ENCODE measurements at regions not wholly inside any gene's neighbourhood (a gene's known extent, or its start where the extent isn't known, plus 50 kb on each side); places are given as distances from the start of the nearest gene placed in this dataset.

DNA sequence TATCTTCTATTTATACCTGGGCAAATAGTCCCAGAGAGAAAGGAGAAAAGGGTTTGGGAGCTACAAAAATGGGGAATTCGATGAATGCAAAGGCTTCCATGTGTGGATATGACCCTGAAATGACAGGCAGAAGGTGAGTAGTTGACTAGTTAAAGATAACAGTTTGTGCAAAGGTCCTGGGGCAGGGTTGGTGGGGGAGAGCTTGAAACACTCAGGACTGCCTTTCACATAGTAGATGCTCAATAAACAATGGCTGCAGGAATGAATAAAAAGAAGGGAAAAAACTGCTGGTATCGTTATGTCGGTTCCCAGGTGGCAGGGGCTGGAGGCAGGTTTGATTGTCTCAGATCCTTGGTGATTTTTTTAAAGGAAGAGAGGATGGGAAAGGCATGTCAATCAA lies 445.5 kb downstream of the HAPSTR1 start:
- DNase-seq: no peak

- no peak for DNase-seq
Measured at GRCh38 chr16:9539346-9539745, 447.9 kb downstream of the HAPSTR1 start.

- no peak for DNase-seq
Measured at GRCh38 chr16:9541723-9542122, 450.3 kb downstream of the HAPSTR1 start.

GRCh38 chr16:9542165-9542755 lies 450.8 kb downstream of the HAPSTR1 start:
- DNase-seq: no peak

DNA sequence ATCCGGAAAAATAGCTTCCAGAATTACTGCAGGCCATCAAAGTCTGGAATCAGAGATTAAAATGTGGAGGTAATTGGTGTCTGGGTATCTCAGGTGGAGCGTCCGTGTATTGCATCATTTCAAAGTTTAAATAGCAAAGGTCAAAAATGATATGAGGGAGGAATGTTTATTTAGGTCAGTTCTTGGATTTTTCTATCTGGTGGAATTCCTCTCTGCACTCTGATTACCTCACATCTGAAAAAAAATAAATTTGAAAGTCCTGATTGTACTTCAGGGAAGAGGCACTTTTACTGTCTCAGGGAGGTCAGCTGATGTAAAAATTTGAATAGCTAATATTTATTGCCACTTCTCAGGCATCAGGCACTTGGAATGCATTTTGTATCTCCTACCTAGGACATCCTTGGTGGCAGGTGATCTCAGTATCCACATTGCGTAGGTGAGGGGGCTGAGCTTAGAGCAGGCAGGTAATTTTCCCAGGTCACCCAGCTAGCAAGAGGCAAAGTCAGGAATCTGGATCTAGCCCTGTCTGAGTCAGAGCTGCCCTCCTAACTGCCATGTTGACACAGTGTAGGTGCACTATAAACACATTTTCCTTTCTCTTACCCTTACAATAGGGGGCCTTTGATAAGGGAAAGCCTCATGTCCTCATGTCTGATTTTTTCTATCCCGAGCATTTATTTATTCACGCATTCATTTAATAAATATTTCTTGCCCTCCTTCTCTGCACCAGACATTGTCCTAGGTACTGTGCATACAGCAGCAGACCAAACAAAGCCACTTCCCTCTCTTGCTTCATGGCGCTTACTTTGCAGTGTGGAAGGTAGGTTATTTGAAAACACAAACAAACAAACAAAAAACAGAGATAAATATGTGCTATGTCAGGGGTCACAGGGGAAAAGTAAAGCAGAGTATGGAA lies 454.3 kb downstream of the HAPSTR1 start:
- no peak for DNase-seq

- DNase-seq: no peak
Measured at GRCh38 chr16:9546438-9546786, 455.0 kb downstream of the HAPSTR1 start.

- no peak for DNase-seq
Measured at GRCh38 chr16:9549487-9549886, 458.0 kb downstream of the HAPSTR1 start.

DNA sequence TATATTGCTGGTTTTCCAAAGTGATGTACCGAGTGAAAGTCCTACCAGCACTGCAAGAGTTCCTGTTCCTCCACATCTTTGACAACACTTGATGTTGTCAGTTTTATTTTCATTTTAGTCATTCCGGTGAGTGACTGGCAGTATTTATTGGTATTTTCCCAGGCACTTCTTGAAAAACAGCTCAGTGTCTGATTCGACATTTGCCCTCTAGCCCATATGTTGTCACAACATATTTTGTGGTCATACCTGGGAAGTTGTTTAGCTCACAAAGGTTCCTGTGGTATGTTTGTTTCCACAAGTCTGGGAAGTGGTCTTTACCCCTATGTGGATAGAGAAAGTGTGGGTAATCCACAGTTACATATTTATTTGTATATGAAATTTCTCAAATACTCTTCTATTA lies 463.6 kb downstream of the HAPSTR1 start:
- DNase-seq: no peak

DNA sequence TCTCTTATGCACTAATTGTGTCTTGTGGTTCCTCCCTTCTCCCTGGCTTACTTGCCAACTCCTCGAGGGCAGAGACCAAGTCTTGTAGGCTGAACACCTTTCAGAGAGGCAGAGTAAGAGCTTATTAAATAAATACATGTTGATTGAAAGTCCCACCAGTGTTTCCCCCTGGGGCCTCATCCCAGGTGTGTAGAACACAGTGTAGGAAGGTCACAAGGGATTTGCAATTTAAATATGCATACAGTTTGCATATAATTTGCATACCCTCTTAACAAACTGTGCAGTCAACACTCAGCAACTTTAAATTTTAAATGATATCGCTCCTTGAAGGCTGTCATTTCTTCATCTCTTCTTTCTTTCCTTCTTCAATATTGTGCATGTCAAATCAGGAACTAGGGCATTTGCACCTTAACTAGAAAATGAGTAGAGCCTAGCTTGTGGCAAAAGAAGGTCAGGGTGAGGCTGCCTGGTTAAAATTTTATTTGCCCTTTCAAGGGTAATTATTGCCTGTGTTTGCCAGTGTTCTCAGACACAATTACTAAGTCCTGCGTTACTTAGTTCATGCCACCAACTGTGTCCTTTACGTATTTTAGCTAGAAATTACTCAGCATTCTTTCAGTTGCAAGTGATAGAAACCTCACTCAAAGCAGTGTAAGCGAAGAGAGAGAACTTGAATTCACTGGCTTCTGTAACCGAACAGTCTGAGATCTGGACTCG lies 465.7 kb downstream of the HAPSTR1 start:
- DNase-seq: no peak

DNA sequence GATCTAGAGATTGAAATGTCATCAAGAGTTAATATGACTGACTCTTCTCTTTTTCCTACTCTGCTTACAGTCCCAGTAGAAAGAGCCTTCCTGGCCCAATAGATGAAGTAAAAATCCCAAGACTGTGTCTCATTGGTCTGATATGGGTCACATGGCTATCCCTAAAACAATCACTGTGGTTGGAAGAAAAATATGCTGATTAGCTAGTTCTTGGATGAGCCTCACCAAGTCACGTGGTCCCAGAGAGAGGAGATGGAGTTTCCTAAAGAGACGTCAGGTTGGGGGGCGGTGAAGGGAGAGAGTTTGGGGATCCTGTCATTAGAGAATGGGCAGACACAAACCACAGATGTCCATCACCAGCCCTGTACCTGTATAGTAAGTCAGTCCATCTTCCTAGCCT lies 466.3 kb downstream of the HAPSTR1 start:
- DNase-seq: no peak

- no peak for DNase-seq
Measured at GRCh38 chr16:9566099-9566498, 474.7 kb downstream of the HAPSTR1 start.

DNA sequence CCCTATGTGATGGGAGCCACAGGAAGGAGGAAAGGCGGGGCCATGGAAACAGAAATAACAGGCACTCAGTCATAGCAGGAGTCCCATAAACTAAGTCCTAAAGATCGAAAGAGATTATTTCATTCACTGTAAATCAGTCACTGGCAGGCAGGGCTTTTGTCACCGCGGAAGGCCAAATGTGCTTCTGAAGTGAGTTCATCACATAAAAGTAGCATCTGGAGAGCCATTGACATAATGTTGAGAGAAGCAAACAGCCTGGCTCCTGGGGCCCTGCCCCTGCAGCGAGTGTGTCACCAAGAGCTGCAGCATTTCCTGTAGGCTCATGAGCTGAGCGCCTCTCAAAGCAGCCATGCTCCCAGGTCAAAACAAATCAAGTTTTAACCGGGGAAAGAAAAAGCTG lies 476.2 kb downstream of the HAPSTR1 start:
- no peak for DNase-seq

DNA sequence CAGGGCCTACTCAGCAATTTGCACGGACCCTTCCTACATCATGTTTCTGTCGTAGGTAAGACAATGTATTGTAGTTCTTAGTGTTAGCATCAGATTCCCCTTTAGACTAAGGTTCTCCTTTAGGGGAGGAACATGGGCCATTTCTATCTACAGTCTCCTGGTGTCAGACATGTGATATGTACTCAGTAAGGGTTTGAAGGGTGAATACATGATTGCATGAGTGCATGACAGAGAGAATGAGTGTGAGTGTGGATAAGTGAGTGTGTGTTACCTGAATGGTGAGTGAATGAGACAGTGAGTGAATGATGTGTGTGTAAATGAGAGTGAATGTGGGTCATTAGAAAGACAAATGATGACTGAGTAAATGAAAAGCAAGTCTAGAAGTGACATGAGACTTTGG lies 476.8 kb downstream of the HAPSTR1 start:
- DNase-seq: no peak

- no peak for DNase-seq
Measured at GRCh38 chr16:9570521-9570920, 479.1 kb downstream of the HAPSTR1 start.

GRCh38 chr16:9578459-9578858 lies 487.0 kb downstream of the HAPSTR1 start:
- no peak for DNase-seq

GRCh38 chr16:9580025-9580424 lies 488.6 kb downstream of the HAPSTR1 start:
- no peak for DNase-seq

GRCh38 chr16:9593440-9593839 lies 502.0 kb downstream of the HAPSTR1 start:
- no peak for DNase-seq

DNA sequence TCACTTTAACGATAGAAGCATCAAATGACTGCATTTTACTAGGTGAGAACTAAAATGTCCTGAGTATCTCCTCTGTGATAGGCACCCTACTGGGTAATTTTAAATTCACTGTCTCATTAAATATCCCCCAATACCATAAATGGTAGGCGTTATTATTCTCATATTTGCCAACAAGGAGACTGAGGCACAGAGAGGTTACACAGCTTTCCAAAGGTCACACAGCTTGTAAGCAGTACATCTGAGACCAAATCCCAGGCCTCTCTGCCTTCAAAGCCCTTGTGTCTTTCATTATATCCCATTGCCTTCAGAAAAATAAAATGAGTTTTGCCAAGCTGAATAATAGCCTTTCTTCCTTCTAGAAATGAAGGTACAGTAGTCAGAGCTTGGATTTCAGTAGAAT lies 502.6 kb downstream of the HAPSTR1 start:
- no peak for DNase-seq

DNA sequence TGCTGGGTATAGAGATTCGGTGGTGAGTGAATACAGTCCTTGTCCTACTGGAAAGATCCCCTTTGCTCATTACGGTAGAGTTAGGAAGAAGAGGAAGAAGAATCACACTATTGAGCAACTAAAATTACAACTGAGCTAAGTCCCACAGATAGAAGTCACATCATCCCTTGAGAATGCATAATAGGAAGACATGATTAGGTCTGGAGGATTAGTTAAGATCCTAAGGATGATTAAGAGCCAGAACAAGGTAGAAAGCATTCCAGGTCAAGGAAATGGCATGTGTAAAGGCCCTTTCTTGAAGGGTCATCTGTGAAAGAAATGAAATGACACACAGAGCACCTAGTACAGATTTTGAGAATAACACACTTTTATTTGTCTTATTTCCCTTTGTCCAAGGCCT lies 503.5 kb downstream of the HAPSTR1 start:
- no peak for DNase-seq

DNA sequence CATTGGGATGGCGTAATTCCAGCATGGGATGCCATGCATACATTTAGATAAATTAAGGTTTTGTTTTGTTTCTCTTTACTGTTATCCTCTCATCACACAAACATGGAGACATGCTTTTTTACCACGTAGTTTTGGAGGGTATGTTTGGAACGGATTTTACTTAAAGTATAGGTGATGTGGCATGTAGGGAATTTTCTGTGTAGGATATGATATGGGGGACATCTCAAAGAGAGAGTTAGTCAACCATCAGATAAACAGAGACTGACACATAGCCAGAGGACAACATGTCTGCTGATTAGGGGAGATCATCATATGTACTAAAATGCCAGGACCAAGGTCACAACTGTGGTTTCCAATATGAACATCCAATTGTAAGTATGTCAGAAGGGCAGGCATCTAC lies 503.9 kb downstream of the HAPSTR1 start:
- DNase-seq: no peak

GRCh38 chr16:9596788-9597187 lies 505.3 kb downstream of the HAPSTR1 start:
- no peak for DNase-seq

DNA sequence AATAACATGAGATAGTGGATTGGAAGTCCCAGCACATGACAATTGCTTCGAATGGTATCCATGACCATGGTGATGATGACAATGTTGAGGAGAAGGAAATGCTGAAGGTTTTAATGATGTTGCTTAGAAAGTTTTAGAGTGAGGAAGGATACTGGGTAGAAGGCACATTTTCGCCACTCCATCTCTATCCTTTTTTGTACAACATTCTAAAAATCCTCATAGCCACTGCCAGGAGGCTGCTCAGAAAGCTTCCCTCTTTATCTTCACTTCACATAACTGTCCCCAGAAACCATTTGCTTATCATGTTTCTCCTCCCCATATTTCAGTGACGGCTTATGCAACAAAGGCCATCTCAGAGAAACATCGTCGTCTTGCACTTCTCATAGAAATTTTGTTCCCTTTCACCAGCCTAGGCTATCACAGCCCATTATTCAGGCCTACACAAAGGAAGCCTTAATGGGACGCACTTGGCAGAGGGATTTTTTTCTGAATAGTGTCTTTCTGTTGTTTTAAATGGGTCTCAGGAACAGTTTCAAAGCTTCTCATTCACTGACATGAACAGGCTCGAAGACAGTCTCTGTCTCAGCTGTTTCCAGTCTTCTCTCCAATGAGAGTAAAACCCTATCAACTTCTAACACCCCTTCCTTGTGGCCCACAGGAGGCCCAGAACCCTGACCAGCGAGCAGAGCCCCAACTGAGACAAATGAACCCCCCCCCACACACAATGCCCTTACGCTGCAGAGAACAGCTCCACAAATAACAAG lies 506.7 kb downstream of the HAPSTR1 start:
- DNase-seq: no peak

- no peak for DNase-seq
Measured at GRCh38 chr16:9598731-9599083, 507.3 kb downstream of the HAPSTR1 start.

All from DMS53 (cell line).